H1 (cell line): ENCODE measurements at regions not wholly inside any gene's neighbourhood (a gene's known extent, or its start where the extent isn't known, plus 50 kb on each side); places are given as distances from the start of the nearest gene placed in this dataset.

ENCODE experiments used
- CTCF ChIA-PET: fragments of 300-600 bp; sonication (Branson Sonifier 250); formaldehyde crosslinking; loops from one replicate; lab custom pipeline; 2021; ENCODE audit not compliant: partially characterized antibody; lab: Charles Lee
- POLR2A ChIA-PET: fragments of 300-600 bp; sonication (Branson Sonifier 250); formaldehyde crosslinking; loops from one replicate; lab custom pipeline; 2021; ENCODE audit warnings: inconsistent platforms; ENCODE audit not compliant: partially characterized antibody; lab: Charles Lee
- DNase-seq, 2 experiments: peaks; one replicate each; pipeline versions ENCODE4 v3.0.0 to v3.0.0-alpha.2; 2010 to 2022; ENCODE audit warnings: low spot score in 2 of 2, low read depth in 1 of 2, mixed read lengths in 1 of 2
- FAIRE-seq: peaks from 2 replicates; lab custom pipeline; 2011; peaks lifted over from hg19 to GRCh38; lab: Jason Lieb, UNC
- H2AFZ ChIP-seq: 2 replicates; pipeline ENCODE4 v1.8.1; 2012; ENCODE audit warnings: low read length, inconsistent platforms
- H2AK5ac ChIP-seq: 2 replicates; pipeline ENCODE4 v1.6.1; 2013; ENCODE audit warnings: low read depth, low read length
- H2BK120ac ChIP-seq: replicated peaks from 2 replicates; pipeline ENCODE3; 2013; ENCODE audit warnings: low read depth, low read length, inconsistent platforms
- H2BK12ac ChIP-seq: 2 replicates; pipeline ENCODE4 v1.6.1; 2013; ENCODE audit warnings: low read depth, low read length
- H2BK15ac ChIP-seq: 2 replicates; pipeline ENCODE4 v1.6.1; 2013; ENCODE audit warnings: low read length
- H2BK20ac ChIP-seq: 2 replicates; pipeline ENCODE4 v1.6.1; 2013; ENCODE audit warnings: low read length
- H2BK5ac ChIP-seq: 2 replicates; pipeline ENCODE4 v1.6.1; 2013; ENCODE audit warnings: low read depth, low read length
- H3K14ac ChIP-seq: 2 replicates; pipeline ENCODE4 v1.6.1; 2013; ENCODE audit warnings: inconsistent platforms; ENCODE audit not compliant: insufficient read length
- H3K18ac ChIP-seq: 2 replicates; pipeline ENCODE4 v1.6.1; 2013; ENCODE audit warnings: low read length; ENCODE audit errors: extremely low read depth
- H3K23ac ChIP-seq: 2 replicates; pipeline ENCODE4 v1.6.1; 2013; ENCODE audit warnings: inconsistent platforms; ENCODE audit not compliant: insufficient read length
- H3K23me2 ChIP-seq: 2 replicates; pipeline ENCODE4 v1.6.1; 2013; ENCODE audit warnings: low read depth, low read length
- H3K27ac ChIP-seq: 2 replicates; pipeline ENCODE4 v1.6.1; 2011; ENCODE audit warnings: low read depth, low read length, inconsistent platforms
- H3K27me3 ChIP-seq, 4 experiments: replicated peaks in 1 of 4; 1 replicate in 1 of 4; 2 replicates in 3 of 4; pipeline versions ENCODE4 v1.6.1 to v1.8.1; 2011 to 2013; ENCODE audit warnings: low read length in 3 of 4, mild to moderate bottlenecking in 3 of 4, inconsistent platforms in 2 of 4, mixed read lengths in 2 of 4, moderate library complexity in 1 of 4; ENCODE audit not compliant: control insufficient read depth in 3 of 4, insufficient read depth in 3 of 4; ENCODE audit errors: extremely low read depth in 1 of 4
- H3K36me3 ChIP-seq, 4 experiments: 2 replicates each; pipeline versions ENCODE4 v1.6.1 to v1.8.1; 2011 to 2013; ENCODE audit warnings: mild to moderate bottlenecking in 4 of 4, low read length in 3 of 4, moderate library complexity in 2 of 4, control low read depth in 1 of 4, inconsistent platforms in 1 of 4; ENCODE audit not compliant: insufficient read depth in 4 of 4, control insufficient read depth in 2 of 4
- H3K4ac ChIP-seq: replicated peaks from 2 replicates; pipeline ENCODE3; 2013; ENCODE audit warnings: low read length, low read depth, mixed read lengths, inconsistent platforms; ENCODE audit not compliant: insufficient read length
- H3K4me1 ChIP-seq, 4 experiments: replicated peaks in 1 of 4; 1 replicate in 1 of 4; 2 replicates in 3 of 4; pipeline versions ENCODE4 v1.6.1 to v1.8.1; 2011 to 2013; ENCODE audit warnings: low read length in 3 of 4, inconsistent platforms in 2 of 4, mixed read lengths in 1 of 4; ENCODE audit not compliant: insufficient read depth in 4 of 4, control insufficient read depth in 3 of 4
- H3K4me2 ChIP-seq, 2 experiments: 2 replicates each; pipeline versions ENCODE4 v1.6.1 to v1.8.1; 2011 to 2013; ENCODE audit warnings: low read depth in 2 of 2, low read length in 2 of 2, control low read depth in 1 of 2, inconsistent platforms in 1 of 2, mild to moderate bottlenecking in 1 of 2; ENCODE audit not compliant: insufficient read depth in 1 of 2
- H3K4me3 ChIP-seq, 4 experiments: fragments of 200-600, 300-600 bp in 1 of 4; sonication (generic), shearing (Covaris generic), sonication (Bioruptor Twin) in 1 of 4; 2 replicates each; pipeline versions ENCODE4 v1.5.1 to v1.8.1; 2011 to 2016; ENCODE audit warnings: low read length in 4 of 4, low read depth in 3 of 4, control low read depth in 2 of 4, inconsistent platforms in 2 of 4, mild to moderate bottlenecking in 2 of 4, mixed read lengths in 1 of 4, moderate library complexity in 1 of 4; ENCODE audit not compliant: insufficient read depth in 2 of 4; ENCODE audit errors: extremely low read depth in 1 of 4
- H3K56ac ChIP-seq: replicated peaks from 2 replicates; pipeline ENCODE3; 2013; ENCODE audit warnings: low read depth, mild to moderate bottlenecking, mixed read lengths, low read length, inconsistent platforms; ENCODE audit not compliant: insufficient read length
- H3K79me1 ChIP-seq: 2 replicates; pipeline ENCODE4 v1.6.1; 2013; ENCODE audit warnings: low read depth, low read length, control low read depth
- H3K79me2 ChIP-seq, 2 experiments: 2 replicates each; pipeline versions ENCODE4 v1.6.1 to v1.8.1; 2012 to 2013; ENCODE audit warnings: low read length in 2 of 2, mild to moderate bottlenecking in 2 of 2, inconsistent platforms in 1 of 2; ENCODE audit not compliant: insufficient read depth in 2 of 2, control insufficient read depth in 1 of 2
- H3K9ac ChIP-seq, 4 experiments: replicated peaks in 1 of 4; 1 replicate in 1 of 4; 2 replicates in 3 of 4; pipeline versions ENCODE4 v1.6.1 to v1.8.1; 2011 to 2013; ENCODE audit warnings: low read depth in 3 of 4, low read length in 3 of 4, control low read depth in 2 of 4, mild to moderate bottlenecking in 2 of 4, moderate library complexity in 2 of 4, inconsistent platforms in 1 of 4; ENCODE audit errors: extremely low read depth in 1 of 4
- H3K9me3 ChIP-seq, 2 experiments: 2 replicates each; pipeline versions ENCODE4 v1.6.1 to v1.8.1; 2012 to 2013; ENCODE audit warnings: mild to moderate bottlenecking in 2 of 2, moderate library complexity in 2 of 2, control low read depth in 1 of 2, inconsistent platforms in 1 of 2, low read depth in 1 of 2, low read length in 1 of 2, mixed read lengths in 1 of 2; ENCODE audit not compliant: insufficient read depth in 2 of 2
- H4K20me1 ChIP-seq, 2 experiments: replicated peaks in 1 of 2; 2 replicates each; pipeline versions ENCODE3 to v1.8.1; 2011 to 2013; ENCODE audit warnings: inconsistent platforms in 2 of 2, low read length in 2 of 2, mild to moderate bottlenecking in 1 of 2; ENCODE audit not compliant: insufficient read depth in 2 of 2, control insufficient read depth in 1 of 2
- H4K5ac ChIP-seq: 2 replicates; pipeline ENCODE4 v1.6.1; 2013; ENCODE audit warnings: low read length, low read depth, mixed read lengths, inconsistent platforms; ENCODE audit not compliant: insufficient read length
- H4K8ac ChIP-seq: 2 replicates; pipeline ENCODE4 v1.8.0; 2013; ENCODE audit warnings: mild to moderate bottlenecking, moderate library complexity, low read length, inconsistent platforms; ENCODE audit not compliant: insufficient read depth; ENCODE audit errors: extremely low read depth
- H4K91ac ChIP-seq: replicated peaks from 2 replicates; pipeline ENCODE3; 2013; ENCODE audit warnings: low read length, mixed read lengths, inconsistent platforms; ENCODE audit not compliant: insufficient read length
- EP300 ChIP-seq, 2 experiments: IDR thresholded peaks; 1 replicate in 1 of 2; 2 replicates in 1 of 2; pipeline ENCODE4 v1.6.1; 2011 to 2012; ENCODE audit warnings: low read depth in 2 of 2, low read length in 2 of 2, mild to moderate bottlenecking in 2 of 2, borderline replicate concordance in 1 of 2, inconsistent platforms in 1 of 2, moderate library complexity in 1 of 2
- WGBS, 2 experiments: shearing (Covaris generic) in 1 of 2; methylation state at CpG; one replicate each; pipeline versions ENCODE4 v1.1.6 to v1.1.7; 2013 to 2015; ENCODE audit warnings: low lambda C conversion rate in 2 of 2, mixed read lengths in 2 of 2, inconsistent platforms in 1 of 2, low coverage in 1 of 2, missing lambda C conversion rate in 1 of 2; ENCODE audit not compliant: insufficient replicate concordance in 2 of 2, insufficient coverage in 1 of 2, insufficient read length in 1 of 2; ENCODE audit errors: extremely low coverage in 1 of 2, missing lambda C conversion rate in 1 of 2; 5-methylcytosine and 5-hydroxymethylcytosine counted together

DNA sequence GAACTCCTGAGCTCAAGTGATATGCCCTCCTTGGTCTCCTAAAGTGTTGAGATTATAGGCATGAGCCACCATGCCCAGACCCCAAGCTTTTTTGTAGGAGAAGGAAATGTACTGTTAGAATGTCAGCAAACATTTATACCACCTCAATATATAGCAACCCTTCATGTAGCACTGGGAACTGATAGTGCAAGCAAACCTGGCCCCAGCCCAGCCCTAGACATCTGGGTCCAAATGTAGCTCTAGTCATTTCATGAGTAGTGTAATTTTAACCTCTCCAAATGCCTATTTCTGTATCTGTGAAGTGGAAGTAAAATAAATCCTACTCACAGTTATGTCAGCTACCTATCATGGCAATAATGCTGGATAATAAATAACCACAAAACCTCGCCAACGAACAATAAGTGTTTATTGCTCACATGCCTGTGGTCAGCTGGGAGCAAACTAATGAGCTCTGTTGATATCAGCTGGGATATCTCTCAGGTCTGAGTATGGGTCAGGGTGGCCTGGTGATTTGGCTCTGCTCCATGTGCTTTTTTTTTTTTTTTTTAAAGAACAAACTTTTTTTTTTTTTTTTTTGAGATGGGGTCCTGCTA lies 180.4 kb downstream of the CD8B2 start:
- WGBS, 2 experiments, result 100% methylated on average over 2 of the region's 2 CpGs; no CpG with 5 or more reads in 1 of the 2 experiments
- TF ChIP-seq EP300 (IDR thresholded peaks at IDR 0.05; ENCODE audit: borderline replicate concordance in 1 of 2, low read depth in 2 of 2, low read length in 2 of 2), result no peak

More for the DNA sequence above, 180.4 kb downstream of the CD8B2 start:
- POLR2A ChIA-PET, result no interaction called here
- Histone ChIP-seq H3K79me1 (no peaks in the 10 kb centered on the region), H3K23me2 (no peaks in the 10 kb centered on the region), H2BK20ac (no peak overlapping the region), H3K9me3 (peaks cover 24 to 29% of the 10 kb centered on the region in 2 experiments), H3K18ac (no peak overlapping the region), H3K27ac (no peak overlapping the region), H3K9ac (no peak overlapping the region), H3K79me2 (no peaks in the 10 kb centered on the region), H4K91ac (no peak overlapping the region), H4K20me1 (no peaks in the 10 kb centered on the region), H3K23ac (no peak overlapping the region), H3K4ac (no peak overlapping the region), H2BK120ac (no peak overlapping the region), H2AK5ac (no peak overlapping the region), H4K8ac (no peak overlapping the region), H2AFZ (no peak overlapping the region), H4K5ac (no peak overlapping the region), H2BK12ac (no peak overlapping the region), H2BK5ac (no peak overlapping the region), H3K27me3 (no peaks in the 10 kb centered on the region), H3K14ac (no peak overlapping the region), H3K36me3 (0 out of 8 replicates have a peak, but pooled peaks cover 0 to 5% (median 0%) of the 10 kb centered on the region in 4 experiments), H3K56ac (no peak overlapping the region), H3K4me2 (no peak overlapping the region), H2BK15ac (no peak overlapping the region), H3K4me3 (no peak overlapping the region), H3K4me1 (no peaks in the 10 kb centered on the region)
- CTCF ChIA-PET, result interaction anchor here (0.6 to 0.7 kb wide), 2 partner anchors 104 to 338 kb away, joined by 3 read pairs; no protein-coding TSS in a partner anchor
- DNase-seq, result no peak
- no peak for FAIRE-seq
